IMR-90 (cell line): ENCODE measurements at regions not wholly inside any gene's neighbourhood (a gene's known extent, or its start where the extent isn't known, plus 50 kb on each side); places are given as distances from the start of the nearest gene placed in this dataset.

Experiments
- ATAC-seq: fragments of 200-7000 bp; cut with Tn5 transposase; 2 replicates; pipeline ENCODE4 v1.9.1; 2020; ENCODE audit warnings: low read depth, mild to moderate bottlenecking, moderate library complexity
- BruUV-seq: library from RNA; stranded (reverse); fragments of 400-500 nt; replicated peaks from 2 replicates; lab custom pipeline; 2021; lab: Mats Ljungman, UMichigan
- CTCF ChIA-PET: fragments of 300-600 bp; formaldehyde crosslinking; extraction: SDS; loops from one replicate; lab custom pipeline; 2021; ENCODE audit warnings: antibody characterized with exemption; lab: Yijun Ruan, JAX
- POLR2A ChIA-PET: fragments of 300-600 bp; sonication (Branson Sonifier 250); formaldehyde crosslinking; loops from one replicate; lab custom pipeline; 2022; ENCODE audit warnings: antibody characterized with exemption; ENCODE audit not compliant: unreplicated experiment; lab: Charles Lee
- DNase-seq: peaks from one replicate; pipeline ENCODE4 v3.0.0; 2013
- H2AFZ ChIP-seq: replicated peaks from 2 replicates; pipeline ENCODE3; 2013; ENCODE audit warnings: low read length, mild to moderate bottlenecking; ENCODE audit not compliant: poor library complexity
- H2AK5ac ChIP-seq: 2 replicates; pipeline ENCODE4 v1.6.1; 2013; ENCODE audit warnings: low read depth, low read length, inconsistent platforms
- H2AK9ac ChIP-seq: replicated peaks from 2 replicates; pipeline ENCODE3; 2013; ENCODE audit warnings: mild to moderate bottlenecking, low read depth, low read length, moderate library complexity; ENCODE audit not compliant: poor library complexity
- H2BK120ac ChIP-seq: 2 replicates; pipeline ENCODE4 v1.6.1; 2013; ENCODE audit warnings: low read depth, low read length, inconsistent platforms
- H2BK15ac ChIP-seq: 3 replicates; pipeline ENCODE4 v1.6.1; 2013; ENCODE audit warnings: low read depth, low read length, inconsistent platforms
- H2BK20ac ChIP-seq: 2 replicates; pipeline ENCODE4 v1.6.1; 2013; ENCODE audit warnings: low read depth, mild to moderate bottlenecking, inconsistent platforms, low read length, moderate library complexity
- H2BK5ac ChIP-seq: 2 replicates; pipeline ENCODE4 v1.6.1; 2013; ENCODE audit warnings: mild to moderate bottlenecking, low read depth, low read length, inconsistent platforms; ENCODE audit not compliant: poor library complexity, severe bottlenecking
- H3K14ac ChIP-seq: replicated peaks from 2 replicates; pipeline ENCODE4 v1.6.1; 2013; ENCODE audit warnings: low read depth, low read length, inconsistent platforms
- H3K18ac ChIP-seq: 2 replicates; pipeline ENCODE4 v1.6.1; 2013; ENCODE audit warnings: low read depth, low read length, control low read depth
- H3K23ac ChIP-seq: 2 replicates; pipeline ENCODE4 v1.6.1; 2013; ENCODE audit warnings: low read depth, low read length, inconsistent platforms
- H3K27ac ChIP-seq: 2 replicates; pipeline ENCODE4 v1.5.1; 2013; ENCODE audit warnings: mild to moderate bottlenecking, control low read depth, low read length; ENCODE audit not compliant: insufficient read depth
- H3K27me3 ChIP-seq: 2 replicates; pipeline ENCODE4 v1.6.1; 2013; ENCODE audit warnings: low read length; ENCODE audit not compliant: control insufficient read depth, insufficient read depth
- H3K36me3 ChIP-seq: 2 replicates; pipeline ENCODE4 v1.6.1; 2013; ENCODE audit warnings: low read length, mixed read lengths; ENCODE audit not compliant: control insufficient read depth, insufficient read depth
- H3K4ac ChIP-seq: 2 replicates; pipeline ENCODE4 v1.6.1; 2013; ENCODE audit warnings: low read depth, low read length, inconsistent platforms
- H3K4me1 ChIP-seq: 2 replicates; pipeline ENCODE4 v1.6.1; 2013; ENCODE audit warnings: low read length, mixed read lengths; ENCODE audit not compliant: control insufficient read depth, insufficient read depth
- H3K4me2 ChIP-seq: 2 replicates; pipeline ENCODE4 v1.6.1; 2013; ENCODE audit warnings: low read depth, mild to moderate bottlenecking, control low read depth, low read length, moderate library complexity
- H3K4me3 ChIP-seq: 2 replicates; pipeline ENCODE4 v1.5.1; 2013; ENCODE audit warnings: low read depth, mild to moderate bottlenecking, control low read depth, low read length, moderate library complexity; ENCODE audit not compliant: insufficient read depth
- H3K56ac ChIP-seq: 2 replicates; pipeline ENCODE4 v1.6.1; 2013; ENCODE audit warnings: low read length, inconsistent platforms; ENCODE audit not compliant: insufficient read depth; ENCODE audit errors: extremely low read depth
- H3K79me1 ChIP-seq, 2 experiments: 2 replicates each; pipeline ENCODE4 v1.6.1; 2013; ENCODE audit warnings: low read length in 2 of 2, inconsistent platforms in 1 of 2, low read depth in 1 of 2
- H3K9ac ChIP-seq: 2 replicates; pipeline ENCODE4 v1.6.1; 2013; ENCODE audit warnings: low read depth, low read length, control low read depth
- H3K9me1 ChIP-seq: 2 replicates; pipeline ENCODE4 v1.6.1; 2013; ENCODE audit warnings: low read length, inconsistent platforms; ENCODE audit not compliant: insufficient read depth
- H3K9me3 ChIP-seq: 2 replicates; pipeline ENCODE4 v1.6.1; 2013; ENCODE audit warnings: low read length; ENCODE audit not compliant: control insufficient read depth, insufficient read depth
- H4K20me1 ChIP-seq: 2 replicates; pipeline ENCODE4 v1.6.1; 2013; ENCODE audit warnings: low read length, inconsistent platforms; ENCODE audit not compliant: insufficient read depth
- H4K5ac ChIP-seq: 2 replicates; pipeline ENCODE4 v1.6.1; 2013; ENCODE audit warnings: mild to moderate bottlenecking, low read depth, low read length, control low read depth
- H4K8ac ChIP-seq, 2 experiments: 2 replicates each; pipeline ENCODE4 v1.6.1; 2013; ENCODE audit warnings: low read depth in 2 of 2, low read length in 2 of 2, control low read depth in 1 of 2, inconsistent platforms in 1 of 2
- H4K91ac ChIP-seq: 2 replicates; pipeline ENCODE4 v1.6.1; 2013; ENCODE audit warnings: low read depth, low read length, inconsistent platforms; ENCODE audit not compliant: insufficient read depth
- CEBPB ChIP-seq: IDR thresholded peaks from 2 replicates; pipeline ENCODE4 v1.6.1; 2012; ENCODE audit warnings: low read depth, low read length, improper control_type of control experiment
- FOS ChIP-seq: fragments of 150-350 bp; IDR thresholded peaks from 2 replicates; pipeline ENCODE4 v1.6.1; 2016; ENCODE audit warnings: low read depth, low read length
- MAFK ChIP-seq: IDR thresholded peaks from 2 replicates; pipeline ENCODE4 v1.6.1; 2012; ENCODE audit warnings: low read depth, low read length, improper control_type of control experiment
- MXI1 ChIP-seq: IDR thresholded peaks from 2 replicates; pipeline ENCODE4 v1.6.1; 2012; ENCODE audit warnings: low read depth, mild to moderate bottlenecking, low read length, moderate library complexity, borderline replicate concordance
- NFE2L2 ChIP-seq: fragments of 150-350 bp; IDR thresholded peaks from 2 replicates; pipeline ENCODE4 v1.6.1; 2016; ENCODE audit warnings: low read depth, mild to moderate bottlenecking, low read length
- POLR2A ChIP-seq: IDR thresholded peaks from 2 replicates; pipeline ENCODE4 v1.6.1; 2012; ENCODE audit warnings: mild to moderate bottlenecking, low read depth, low read length
- RFX5 ChIP-seq: IDR thresholded peaks from 2 replicates; pipeline ENCODE4 v1.8.0; 2012; ENCODE audit warnings: low read depth, mild to moderate bottlenecking, low read length, moderate library complexity
- SMC3 ChIP-seq: fragments of 150-350 bp; IDR thresholded peaks from 2 replicates; pipeline ENCODE4 v1.6.1; 2016; ENCODE audit warnings: low read depth, mild to moderate bottlenecking, antibody characterized with exemption, low read length, moderate library complexity
- WGBS, 2 experiments: methylation state at CpG; one replicate each; pipeline versions ENCODE4 v1.1.5 to v1.1.7; 2013; ENCODE audit warnings: missing lambda C conversion rate in 2 of 2; ENCODE audit not compliant: insufficient read length in 1 of 2; ENCODE audit errors: extremely low coverage in 2 of 2; 5-methylcytosine and 5-hydroxymethylcytosine counted together
- dilution Hi-C: fragments of 300-500 bp; cut with HindIII; formaldehyde crosslinking; loops from one replicate; pipeline ENCODE4 v1.14.3; 2018; ENCODE audit warnings: low sequenced_read_pairs; ENCODE audit not compliant: unreplicated experiment
- in situ Hi-C: fragments of 300-500 bp; cut with MboI; formaldehyde crosslinking; loops from 3 replicates; pipeline ENCODE4 v1.14.3; 2019; ENCODE audit warnings: low sequenced_read_pairs, inconsistent platforms, mixed read lengths
- intact Hi-C: fragments of 100-400 bp; cut with micrococcal nuclease; formaldehyde crosslinking; loops from 2 replicates; pipeline ENCODE4 v1.10.0; 2022
- TF ChIP-seq, protein P1 (sequence below): fragments of 150-350 bp; IDR thresholded peaks from 2 replicates; pipeline ENCODE4 v1.6.1; 2017; ENCODE audit warnings: mild to moderate bottlenecking, antibody characterized with exemption, low read length, low read depth

DNA sequence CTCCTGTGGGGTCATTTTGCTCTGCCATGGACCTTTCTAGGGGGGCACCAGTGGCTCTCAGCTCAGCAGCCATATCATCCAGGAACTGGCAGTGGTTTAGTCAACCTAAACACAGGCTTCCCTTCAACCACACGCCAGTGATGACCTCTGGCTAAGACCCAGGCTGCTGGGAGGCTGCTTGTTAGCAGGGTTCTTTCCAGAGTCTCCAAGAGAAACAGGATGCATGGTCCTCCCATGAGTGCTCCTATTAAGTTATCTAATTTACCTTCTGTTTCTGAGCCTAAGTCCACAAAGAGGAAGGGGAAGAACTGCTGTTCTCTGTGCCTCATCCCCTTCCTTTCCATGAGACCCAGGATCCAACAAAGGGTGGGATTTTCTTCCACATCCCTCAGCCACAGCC lies 137.3 kb upstream of the PLXNA2 start:
- Histone ChIP-seq H2BK15ac (no peak overlapping the region), H3K79me1 (no peaks in the 10 kb centered on the region), H3K56ac (no peak overlapping the region), H2AFZ (no peak overlapping the region), H3K9me1 (no peaks in the 10 kb centered on the region), H3K4me3 (no peak overlapping the region), H3K9me3 (peaks cover 5% of the 10 kb centered on the region; the same call in 1 of the 2 replicates), H3K4me2 (no peak overlapping the region), H2BK120ac (no peak overlapping the region), H3K27me3 (no peaks in the 10 kb centered on the region), H2AK9ac (no peak overlapping the region), H2BK20ac (no peak overlapping the region), H4K5ac (no peak overlapping the region), H3K36me3 (no peaks in the 10 kb centered on the region), H3K4me1 (no peaks in the 10 kb centered on the region), H3K9ac (no peak overlapping the region), H2AK5ac (no peak overlapping the region), H4K8ac (no peak overlapping the region), H4K20me1 (no peaks in the 10 kb centered on the region), H2BK5ac (no peak overlapping the region), H3K14ac (no peak overlapping the region), H3K27ac (no peak overlapping the region), H4K91ac (no peak overlapping the region), H3K4ac (no peak overlapping the region), H3K18ac (no peak overlapping the region), H3K23ac (no peak overlapping the region)
- CTCF ChIA-PET: no interaction called here
- TF ChIP-seq SMC3 (no peak), POLR2A (no peak), CEBPB (no peak), NFE2L2 (no peak), FOS (no peak), MXI1 (no peak), MAFK (no peak), RFX5 (no peak)
- TF ChIP-seq, protein P1, sequence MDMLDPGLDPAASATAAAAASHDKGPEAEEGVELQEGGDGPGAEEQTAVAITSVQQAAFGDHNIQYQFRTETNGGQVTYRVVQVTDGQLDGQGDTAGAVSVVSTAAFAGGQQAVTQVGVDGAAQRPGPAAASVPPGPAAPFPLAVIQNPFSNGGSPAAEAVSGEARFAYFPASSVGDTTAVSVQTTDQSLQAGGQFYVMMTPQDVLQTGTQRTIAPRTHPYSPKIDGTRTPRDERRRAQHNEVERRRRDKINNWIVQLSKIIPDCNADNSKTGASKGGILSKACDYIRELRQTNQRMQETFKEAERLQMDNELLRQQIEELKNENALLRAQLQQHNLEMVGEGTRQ: no peak
- no CpG with 5 or more reads among the region's 1 CpG for WGBS, 2 experiments
- intact Hi-C loops: no loop called here
- no peak for ATAC-seq
- dilution Hi-C loops: no loop called here
- in situ Hi-C loops: no loop called here
- DNase-seq: no peak
- BruUV-seq: no TSS peak
- POLR2A ChIA-PET: no interaction called here
